ENCODE measurements at regions not wholly inside any gene's neighbourhood (a gene's known extent, or its start where the extent isn't known, plus 50 kb on each side); places are given as distances from the start of the nearest gene placed in this dataset.

DNA sequence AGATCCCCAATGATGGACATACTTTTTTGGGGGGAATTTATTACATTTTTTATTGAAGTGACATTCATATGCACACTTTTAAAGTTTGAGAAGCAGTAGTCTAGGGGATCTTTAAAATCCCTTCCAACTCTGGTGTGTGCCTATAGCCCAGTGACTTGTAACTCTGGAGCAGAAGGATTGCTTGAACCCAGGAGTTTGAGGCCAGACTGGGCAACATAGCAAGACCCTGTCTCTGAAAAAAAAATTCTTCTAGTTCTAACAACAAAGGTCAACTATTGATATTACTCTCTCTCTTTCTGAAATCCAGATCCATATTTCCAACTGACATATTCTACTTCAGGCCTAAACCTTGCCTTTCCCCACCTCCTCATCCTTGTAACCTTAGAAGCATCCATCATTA lies 148.2 kb upstream of the SPRY4 start:
- DNase-seq = no peak

DNA sequence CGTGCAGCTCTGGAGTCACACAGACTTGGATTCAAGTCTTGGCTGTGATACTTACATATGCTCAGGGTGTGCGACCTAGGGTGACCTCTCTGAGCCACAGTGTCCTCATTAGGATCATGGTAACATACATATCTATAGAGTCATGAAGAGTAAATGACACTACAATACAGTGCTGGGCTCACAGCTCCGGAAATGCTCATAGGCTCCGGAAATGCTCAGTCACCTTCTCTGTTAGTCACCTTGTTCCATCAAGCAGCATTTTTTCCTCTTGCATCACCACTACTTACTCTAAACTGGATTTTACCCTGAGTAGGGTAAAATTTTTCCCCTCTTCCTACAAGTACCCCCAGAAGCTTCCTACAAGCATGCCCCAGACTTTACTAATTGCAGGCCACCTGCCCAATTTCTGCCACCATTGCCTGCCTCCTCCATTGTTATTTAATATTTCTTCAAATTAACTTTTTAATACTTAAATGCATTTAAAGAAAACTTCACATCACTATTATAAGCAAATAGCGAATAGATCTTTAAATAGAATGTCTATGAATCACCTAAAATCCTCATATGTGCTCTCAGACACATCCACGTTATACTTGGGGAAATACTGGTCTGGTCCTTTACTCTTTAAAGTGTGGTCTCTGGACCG lies 147.6 kb upstream of the SPRY4 start:
- peak; percentile 9 to 29 for DNase-seq

DNA sequence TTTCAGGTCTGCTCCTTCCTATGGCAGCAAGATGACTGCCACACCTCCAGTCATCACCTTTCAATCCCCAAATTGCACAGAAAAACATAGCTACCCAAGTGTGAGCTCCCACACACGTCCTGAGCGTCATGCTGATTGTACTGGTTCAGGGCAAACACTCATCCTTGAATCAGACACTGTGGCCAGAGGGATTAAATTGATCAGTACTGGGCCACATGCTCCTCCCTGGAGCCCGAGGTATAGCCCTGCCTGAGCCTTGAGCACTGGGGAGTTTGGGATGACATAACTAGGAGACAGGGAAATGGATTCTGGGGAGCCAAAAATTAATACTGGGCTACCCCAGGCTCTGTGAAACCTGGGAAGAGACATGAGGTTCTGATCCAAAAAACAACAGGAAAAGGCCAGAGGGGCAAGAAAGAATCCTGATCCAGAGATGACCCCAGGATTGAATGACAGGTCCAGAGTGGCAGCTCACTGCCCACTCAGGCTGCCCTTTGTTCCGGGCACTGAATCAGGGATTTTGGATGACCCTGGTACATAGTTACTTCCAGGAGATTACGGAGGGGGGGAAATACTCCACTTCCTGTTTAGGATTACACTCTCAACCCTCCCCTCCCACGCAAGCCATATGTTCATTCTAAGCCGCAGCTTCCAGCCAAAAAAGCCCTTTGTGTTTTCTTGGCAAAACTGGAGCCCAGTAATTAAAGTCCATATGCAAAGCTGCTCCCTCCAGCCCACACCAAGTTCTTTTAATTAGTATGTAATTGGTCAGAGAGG lies 141.6 kb upstream of the SPRY4 start:
- DNase-seq = no peak

DNA sequence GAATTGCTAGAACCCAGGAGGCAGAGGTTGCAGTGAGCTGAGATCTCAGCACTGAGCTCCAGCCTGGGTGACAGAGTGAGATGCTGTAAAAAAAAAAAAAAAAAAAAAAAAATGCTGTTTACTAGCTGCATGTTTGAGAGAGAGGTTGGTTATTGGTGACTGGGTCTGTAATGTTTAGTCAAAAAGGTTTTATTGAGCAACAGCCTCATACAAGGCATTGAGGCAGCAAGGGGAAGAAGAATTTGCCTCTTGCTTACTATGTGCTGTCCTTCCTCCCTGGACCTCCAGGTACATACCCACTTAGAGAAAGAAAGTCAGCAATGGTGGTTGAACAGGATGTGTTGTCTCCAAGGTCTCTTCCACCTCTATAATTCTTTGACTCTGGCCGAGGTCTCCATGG lies 140.7 kb upstream of the SPRY4 start:
- DNase-seq = no peak

DNA sequence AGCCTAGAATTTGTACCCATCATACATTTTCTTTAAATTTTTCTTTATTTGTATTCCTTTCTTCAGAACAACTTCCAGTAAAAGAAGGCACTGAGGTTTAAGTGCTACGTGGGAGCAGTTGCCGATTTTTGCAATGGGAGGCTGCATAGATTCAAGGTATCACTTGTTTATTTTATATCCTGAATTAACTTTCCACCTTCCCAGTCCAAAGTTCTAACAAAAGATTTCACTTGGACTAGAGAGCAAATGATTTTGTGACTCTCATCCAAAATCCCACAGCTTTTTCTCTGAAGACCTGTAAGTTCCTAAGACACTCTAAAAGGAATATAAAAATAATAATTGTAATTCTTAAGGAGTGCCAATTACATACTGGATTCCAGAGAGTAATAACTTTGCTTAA lies 139.1 kb upstream of the SPRY4 start:
- no peak for DNase-seq

DNA sequence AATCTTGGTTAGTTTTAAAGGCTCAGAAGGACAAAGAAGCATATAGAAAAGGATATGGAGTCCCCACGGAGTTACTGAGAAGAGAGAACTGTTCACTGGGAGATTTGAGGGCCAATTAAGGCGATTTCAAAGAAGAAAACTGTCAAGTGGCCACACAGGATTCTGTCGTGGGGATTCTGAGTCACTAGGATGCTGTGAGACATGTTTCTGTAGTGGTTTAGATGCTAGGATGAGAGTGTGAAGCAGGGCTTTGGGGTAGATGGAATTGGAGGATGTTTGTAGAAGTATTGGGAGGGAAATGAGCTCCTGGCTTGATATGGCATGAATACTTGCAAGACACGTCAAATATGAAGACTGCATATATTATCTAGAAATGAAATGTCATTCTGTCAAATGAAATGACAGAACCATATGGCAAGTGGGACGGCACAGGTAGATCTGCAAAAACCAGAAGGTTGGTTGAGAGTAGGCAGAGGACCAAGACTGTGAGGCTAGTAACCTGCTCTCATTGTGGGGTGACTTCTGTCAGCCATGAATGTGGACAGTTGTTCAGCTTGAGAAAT lies 136.3 kb upstream of the SPRY4 start:
- DNase-seq = no peak

DNA sequence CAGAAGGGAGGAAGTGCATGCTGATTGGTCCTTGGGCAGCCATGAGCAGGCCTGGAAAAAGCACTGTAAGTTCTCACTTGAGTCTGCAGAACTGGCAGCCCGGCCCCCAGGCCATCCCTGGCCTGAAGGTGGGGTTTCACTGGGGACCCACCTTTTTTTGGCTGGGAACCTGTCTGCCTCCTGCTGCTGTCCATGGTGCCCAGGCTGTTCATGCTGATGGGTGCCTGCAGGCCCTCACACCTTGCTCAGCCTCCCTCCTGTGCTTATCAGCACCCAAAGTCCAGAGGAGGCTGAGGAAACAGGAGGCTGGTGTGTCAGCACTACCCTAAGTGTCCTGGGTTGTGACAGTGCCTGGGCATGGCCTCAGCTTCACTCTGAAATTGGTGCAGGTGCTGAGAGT lies 134.4 kb upstream of the SPRY4 start:
- DNase-seq = no peak

DNA sequence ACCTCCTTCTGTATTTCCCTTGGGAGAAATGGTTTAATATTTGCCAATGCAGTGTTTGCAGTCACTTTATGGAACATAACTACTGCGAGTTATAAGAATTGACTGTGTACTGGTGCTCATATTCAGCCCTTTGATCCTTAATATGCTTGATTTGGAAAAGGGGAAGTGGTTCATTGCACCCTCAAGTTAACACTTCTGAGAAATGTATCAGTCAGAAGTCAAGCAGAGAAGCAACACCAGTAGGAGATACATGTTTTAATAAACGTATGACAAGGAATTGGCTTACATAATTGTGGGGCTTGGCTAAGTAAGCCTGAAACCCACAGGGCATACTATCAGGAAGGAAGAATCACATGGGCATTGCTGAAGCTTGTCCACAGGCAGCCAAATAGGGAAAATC lies 131.0 kb upstream of the SPRY4 start:
- DNase-seq = no peak

DNA sequence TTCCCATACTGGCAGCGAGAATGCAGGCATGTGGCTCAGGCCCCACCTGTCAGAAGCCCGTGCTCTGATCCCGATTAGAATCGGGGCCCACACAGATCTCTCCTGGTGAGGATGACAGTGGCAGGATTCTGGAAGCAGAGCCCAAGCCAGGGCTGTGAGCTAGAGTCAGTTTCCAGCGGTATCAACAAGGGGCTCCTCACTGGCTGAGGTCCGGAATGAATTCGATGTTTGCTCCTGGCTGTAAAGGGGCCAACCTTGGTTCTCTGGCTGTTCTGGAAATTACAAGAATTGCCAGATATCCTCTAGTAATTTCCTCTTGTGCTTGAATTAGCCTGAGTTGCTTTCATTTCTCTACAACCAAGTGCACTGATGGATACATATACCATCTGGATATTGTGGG lies 129.1 kb upstream of the SPRY4 start:
- no peak for DNase-seq

DNA sequence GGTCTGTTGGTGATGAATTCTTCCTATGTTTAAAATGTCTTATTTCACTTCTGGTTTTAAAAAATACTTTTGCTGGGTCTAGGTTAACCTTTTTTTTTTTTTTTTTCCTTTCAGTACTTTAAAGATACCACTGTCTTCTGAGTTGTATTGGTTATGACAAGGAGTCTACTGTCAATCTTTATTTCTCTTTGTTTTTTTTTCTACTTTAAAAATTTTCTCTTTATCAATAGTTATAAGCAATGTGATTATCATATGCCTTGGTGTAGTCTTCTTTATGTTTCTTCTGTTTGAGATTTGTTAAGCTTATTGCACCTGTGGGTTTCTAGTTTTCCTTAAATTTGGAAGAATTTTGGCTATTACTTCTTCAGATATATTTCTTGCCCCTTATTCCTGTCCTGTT lies 125.6 kb upstream of the SPRY4 start:
- no peak for DNase-seq

DNA sequence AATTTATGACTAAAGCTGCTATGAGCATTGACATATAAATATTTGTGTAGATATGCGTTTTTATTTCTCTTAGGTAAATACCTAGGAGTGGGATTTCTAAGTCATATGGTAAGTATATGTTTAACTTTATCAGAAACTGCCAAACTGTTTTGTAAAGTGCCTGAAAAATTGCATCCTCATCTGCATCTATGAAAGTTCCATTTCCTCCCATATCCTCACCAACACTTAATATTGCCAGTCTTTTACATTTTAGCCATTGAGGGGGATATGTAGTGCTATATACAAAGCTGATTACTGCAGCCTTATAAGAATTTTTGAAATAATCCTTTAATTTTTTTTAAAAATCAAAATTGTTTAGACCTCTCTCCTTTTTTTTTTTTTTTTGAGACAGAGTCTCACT lies 123.1 kb upstream of the SPRY4 start:
- DNase-seq = no peak

DNA sequence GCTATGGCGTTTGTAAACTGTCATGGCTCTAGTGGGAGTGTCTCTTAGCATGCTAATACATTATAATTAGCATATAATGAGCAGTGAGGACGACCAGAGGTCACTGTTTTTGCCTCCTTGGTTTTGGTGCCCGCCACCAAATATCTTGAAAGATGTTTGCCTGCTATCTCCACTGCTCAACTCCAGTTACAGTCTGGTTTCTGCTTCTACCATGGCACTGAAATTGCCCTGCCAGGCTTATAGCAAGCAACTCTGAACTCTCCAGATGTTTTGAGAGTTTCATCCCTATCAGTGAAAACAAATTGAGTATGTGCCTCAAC lies 122.1 kb upstream of the SPRY4 start:
- no peak for DNase-seq

DNA sequence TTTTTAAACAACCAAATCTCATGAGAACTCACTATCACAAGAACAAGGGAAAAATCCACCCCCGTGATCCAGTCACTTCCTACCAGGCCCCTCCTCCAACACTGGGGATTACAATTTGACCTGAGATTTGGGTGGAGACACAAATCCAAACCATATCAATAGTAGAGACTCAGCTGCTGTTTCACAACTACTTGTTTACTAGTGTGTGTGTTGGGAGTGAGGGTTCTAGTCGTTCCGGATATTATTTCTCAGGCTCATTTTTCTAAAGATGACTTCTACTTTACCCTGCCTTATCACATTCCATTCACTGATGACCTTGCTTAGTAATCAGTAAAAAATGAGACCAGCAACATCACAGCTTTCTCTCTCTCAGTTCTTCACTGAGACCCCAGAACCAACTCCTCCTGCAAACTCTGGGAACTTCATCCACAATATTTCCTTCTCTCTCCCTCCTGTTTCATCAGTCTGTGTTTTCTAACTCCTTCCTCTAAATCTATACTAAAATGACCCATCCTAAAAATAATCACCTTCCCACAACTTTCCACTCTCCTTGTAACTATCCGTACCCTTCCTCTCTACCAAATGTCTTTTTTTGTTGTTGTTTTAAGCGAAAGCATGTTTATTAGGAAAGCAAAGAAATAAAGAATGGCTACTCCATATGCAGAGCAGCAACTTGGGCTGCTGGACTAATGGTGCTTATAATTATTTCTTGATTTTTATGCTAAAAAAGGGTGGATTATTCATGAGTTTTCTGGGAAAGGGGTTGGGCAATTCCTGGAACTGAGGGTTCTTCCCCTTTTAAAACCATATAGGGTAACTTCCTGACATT lies 121.5 kb upstream of the SPRY4 start:
- DNase-seq = no peak

DNA sequence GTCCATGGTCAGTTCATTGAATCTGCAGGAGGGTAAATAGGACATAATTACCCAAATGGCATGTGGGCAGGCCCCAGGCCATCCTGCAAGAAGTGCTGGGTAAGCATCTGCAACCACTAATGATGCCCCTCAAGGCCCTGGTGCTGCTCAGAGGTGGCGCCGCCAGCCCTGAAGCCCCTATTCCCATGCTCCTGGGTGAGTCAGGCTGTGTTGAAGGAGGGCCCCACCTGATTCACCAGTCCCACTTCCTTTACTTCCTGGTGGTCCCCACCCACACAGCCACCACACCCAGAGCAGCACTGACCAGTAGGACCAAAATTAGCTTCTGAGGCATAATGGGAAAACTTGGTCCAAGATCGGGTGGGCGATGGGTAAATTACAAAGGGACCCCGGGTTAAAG lies 120.4 kb upstream of the SPRY4 start:
- no peak for DNase-seq

DNA sequence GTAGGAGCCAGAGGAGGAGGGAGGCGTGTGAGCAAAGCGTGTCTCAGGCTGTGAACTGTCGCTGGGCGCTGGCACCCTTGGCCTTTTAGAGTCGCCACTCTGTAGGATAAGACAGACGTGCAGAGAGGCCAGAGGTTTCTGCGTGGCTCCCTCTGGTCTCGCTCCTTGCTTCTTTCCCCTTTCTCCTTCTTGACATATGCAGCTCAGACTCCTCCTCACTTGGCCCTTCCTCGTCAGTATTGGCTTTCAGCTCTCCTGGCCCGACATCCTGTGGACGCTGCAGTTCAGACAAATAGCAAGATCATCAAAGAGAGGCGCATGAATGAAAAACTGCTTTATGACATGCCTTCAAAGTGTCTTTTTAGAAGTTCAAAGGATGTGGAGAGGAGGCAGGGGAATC lies 116.8 kb upstream of the SPRY4 start:
- peak; percentile 5 to 13 for DNase-seq

DNA sequence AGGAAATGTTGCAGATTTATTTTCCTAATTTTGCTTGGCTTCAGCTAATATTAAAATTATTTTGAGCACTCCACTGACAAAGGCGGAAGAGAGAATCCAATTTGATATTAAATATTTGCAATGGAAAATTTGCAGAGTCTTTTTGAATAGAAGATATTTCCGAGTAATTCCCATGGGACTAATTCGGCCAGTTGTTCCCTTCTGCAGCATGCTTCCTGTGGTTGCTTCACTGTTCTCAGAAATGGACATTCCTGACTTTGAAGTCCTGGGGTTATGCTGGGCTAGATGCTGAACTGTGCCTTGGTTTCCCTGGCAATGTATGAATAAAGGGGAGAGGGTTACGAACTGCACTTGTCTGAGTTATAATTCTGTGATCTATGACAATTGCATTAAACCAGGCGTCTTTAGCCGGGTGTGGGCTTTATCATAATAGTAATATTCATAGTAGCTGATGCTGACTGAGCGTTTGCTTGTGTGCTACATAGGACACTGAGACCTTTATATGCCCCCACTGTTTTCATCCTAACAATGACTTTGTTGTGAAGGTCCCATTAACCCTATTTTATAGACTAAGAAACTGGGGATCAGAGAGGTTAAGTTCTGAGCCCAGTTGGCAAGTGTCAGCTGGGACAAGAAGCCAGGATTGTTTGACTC lies 114.5 kb upstream of the SPRY4 start:
- no peak for DNase-seq

DNA sequence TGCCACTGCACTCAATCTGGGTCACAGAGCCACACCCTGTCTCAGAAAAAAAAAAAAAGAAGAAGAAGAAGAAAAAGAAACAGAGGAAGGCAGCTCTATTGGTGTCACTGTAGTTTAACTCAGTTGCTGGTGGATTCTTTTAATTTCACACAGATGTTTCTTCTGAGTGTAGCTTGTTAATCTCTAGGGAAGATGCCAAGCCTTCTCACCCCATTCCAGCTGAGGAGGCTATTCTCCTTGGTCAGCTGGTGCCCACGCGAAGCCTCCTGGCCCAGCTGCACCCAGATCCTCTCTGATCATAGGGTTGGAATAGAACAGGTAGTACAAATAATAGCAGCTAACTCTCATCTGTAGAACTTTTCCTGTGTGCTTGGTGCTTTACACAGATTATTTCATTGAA lies 113.8 kb upstream of the SPRY4 start:
- no peak for DNase-seq

DNA sequence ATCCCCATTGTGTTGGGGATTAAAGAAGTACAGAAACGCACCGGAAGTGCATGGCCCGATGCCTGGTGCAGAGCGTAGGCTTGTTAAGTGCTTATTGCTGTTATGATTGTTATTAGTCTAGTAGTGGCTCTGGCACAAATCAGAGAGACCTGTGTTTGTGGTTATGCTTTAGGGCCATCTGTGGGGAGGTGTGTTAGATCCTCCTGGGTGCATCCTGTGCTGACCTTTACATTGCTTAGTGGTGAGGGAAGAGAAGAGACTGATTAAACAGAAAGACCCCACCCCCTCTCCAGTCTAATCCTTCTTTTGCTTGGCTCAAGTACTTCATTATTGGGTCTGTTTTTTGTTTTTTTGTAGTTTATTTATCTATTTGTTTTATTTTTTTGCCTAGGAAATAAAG lies 112.7 kb upstream of the SPRY4 start:
- no peak for DNase-seq

DNA sequence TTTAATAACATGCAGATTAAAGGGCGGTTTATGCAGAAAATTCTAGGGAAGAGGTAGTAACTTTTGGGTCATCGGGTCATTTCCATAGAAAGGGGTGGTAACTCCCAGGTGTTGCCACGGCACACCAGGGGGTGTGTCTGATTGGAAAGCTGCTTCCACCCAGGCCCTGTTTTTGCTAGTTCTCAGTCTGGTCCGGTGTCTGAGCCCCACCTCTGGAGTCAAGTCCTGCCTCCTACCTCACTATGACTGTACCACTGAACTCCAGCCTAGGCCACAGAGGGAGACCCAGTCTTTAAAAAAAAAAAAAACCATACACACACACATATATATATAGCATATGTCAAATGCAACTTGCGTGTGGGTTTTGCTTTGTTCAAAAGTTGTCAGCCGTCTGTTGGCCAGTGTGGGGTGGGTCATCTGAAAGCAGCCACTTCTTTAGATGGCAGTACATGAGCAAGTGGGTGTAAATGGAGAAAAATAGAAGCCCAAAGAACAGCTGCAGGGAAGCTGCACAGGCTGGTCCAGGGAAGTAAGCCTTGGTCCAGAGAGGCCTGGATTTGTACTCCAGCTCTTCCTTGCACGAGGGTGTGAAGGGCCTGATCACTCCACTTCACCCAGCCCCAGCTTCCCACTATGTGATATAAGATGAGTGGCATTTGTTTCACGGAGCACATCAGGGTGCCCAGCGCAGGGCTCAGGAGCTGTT lies 110.7 kb upstream of the SPRY4 start:
- DNase-seq = no peak

DNA sequence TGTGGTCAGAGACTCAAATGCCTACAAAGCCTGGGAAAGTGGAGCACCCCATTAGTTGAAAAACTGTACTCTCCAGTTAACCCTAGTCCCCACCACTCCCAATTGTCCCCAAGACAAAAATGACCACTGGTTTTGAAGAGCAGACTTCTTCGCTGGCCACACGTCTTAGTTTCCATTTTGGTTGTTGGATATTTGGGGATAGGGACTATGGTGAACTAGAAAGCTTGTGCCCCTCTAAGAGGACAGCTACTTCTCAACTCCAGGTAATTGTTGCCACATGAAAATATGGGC lies 109.4 kb upstream of the SPRY4 start:
- DNase-seq = no peak

DNA sequence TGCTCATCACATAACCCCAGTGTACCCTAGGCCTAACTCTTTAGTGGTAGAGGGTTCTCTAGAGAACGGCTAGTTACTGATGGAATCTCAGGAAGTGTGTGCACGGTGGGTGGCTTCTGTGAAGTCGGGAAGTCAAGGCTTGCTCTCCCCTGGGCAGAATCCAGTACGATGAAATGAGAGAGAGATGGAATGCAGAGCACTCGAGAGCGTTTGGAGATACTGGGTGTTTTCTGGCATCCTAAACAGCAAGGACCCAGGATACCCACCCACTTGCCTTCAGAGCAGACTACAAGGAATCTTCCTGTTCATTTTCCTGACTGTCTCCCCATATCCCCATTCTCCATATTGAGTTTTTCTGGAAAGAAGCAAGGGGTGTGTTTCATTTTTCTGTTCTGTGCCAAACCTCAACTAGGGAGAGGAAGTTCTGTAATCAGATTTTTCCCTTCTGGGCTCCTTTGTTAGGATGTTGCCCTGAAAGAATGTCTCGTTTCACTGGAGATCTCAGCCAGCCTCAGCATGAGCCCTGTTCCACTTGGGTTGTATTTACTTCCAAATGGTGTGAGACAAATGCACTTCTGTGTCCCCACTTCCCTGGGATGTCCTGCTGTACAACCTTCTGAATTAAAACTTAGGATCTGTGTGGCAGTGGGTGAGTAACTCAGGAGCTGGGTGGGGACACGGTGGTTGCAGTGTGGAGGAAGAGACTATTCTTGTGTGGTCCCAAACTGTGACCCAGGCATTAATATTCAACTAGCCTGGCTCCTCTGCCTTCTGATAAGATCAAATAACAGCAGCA lies 108.9 kb upstream of the SPRY4 start:
- no peak for DNase-seq

DNA sequence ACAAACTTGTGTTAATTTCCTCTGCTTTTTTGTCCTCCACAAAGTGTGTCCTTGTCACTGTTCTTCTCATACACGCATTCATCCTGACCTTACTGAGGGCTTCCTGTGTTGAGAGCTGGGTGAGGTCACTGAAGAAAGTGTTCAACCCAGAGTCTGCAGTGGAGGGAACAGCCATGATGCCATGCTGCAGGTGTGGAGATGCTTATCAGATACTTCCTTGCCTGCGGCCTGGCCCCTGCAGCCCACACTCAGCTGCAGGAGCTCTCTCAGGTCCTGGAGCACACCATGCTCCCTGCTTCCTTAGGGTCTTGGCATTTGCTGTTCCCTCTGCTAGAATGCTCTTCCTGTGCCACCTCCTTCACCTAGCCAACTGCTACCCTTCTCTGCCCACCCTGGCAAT lies 108.1 kb upstream of the SPRY4 start:
- peak; percentile 61 to 70 for DNase-seq
